ENCODE measurements at regions not wholly inside any gene's neighbourhood (a gene's known extent, or its start where the extent isn't known, plus 50 kb on each side); places are given as distances from the start of the nearest gene placed in this dataset.

GRCh38 chr14:29458547-29458946 lies 469.1 kb downstream of the PRKD1 start:
- dilution Hi-C loops (cut with HindIII; ENCODE audit: low sequenced_read_pairs, unreplicated experiment), result no loop called here
- no CpG with 5 or more reads among the region's 1 CpG for WGBS, 2 experiments (ENCODE audit: extremely low coverage in 2 of 2, insufficient read length in 1 of 2)

More at GRCh38 chr14:29458547-29458946, 469.1 kb downstream of the PRKD1 start:
- Histone ChIP-seq H3K18ac (ENCODE audit: low read depth, low read length) (no peak overlapping the region), H3K36me3 (ENCODE audit: control insufficient read depth, insufficient read depth, low read length) (no peaks in the 10 kb centered on the region), H2AFZ (replicated peaks; ENCODE audit: low read length, poor library complexity) (no peak overlapping the region), H4K8ac (ENCODE audit: low read depth in 2 of 2, low read length in 2 of 2) (no peak overlapping the region), H3K9me3 (ENCODE audit: control insufficient read depth, insufficient read depth, low read length) (no peaks in the 10 kb centered on the region), H3K9me1 (ENCODE audit: insufficient read depth, low read length) (no peaks in the 10 kb centered on the region), H3K4me2 (ENCODE audit: low read depth, low read length) (no peak overlapping the region), H4K20me1 (ENCODE audit: insufficient read depth, low read length) (no peaks in the 10 kb centered on the region), H4K91ac (ENCODE audit: insufficient read depth, low read depth, low read length) (no peak overlapping the region), H3K9ac (ENCODE audit: low read depth, low read length) (no peak overlapping the region), H3K27ac (ENCODE audit: insufficient read depth, low read length) (no peak overlapping the region), H3K79me1 (ENCODE audit: low read depth in 1 of 2, low read length in 2 of 2) (no peaks in the 10 kb centered on the region), H3K4me1 (ENCODE audit: control insufficient read depth, insufficient read depth, low read length) (no peaks in the 10 kb centered on the region; the same call in 1 of the 2 replicates), H3K27me3 (ENCODE audit: control insufficient read depth, insufficient read depth, low read length) (no peaks in the 10 kb centered on the region), H2AK5ac (ENCODE audit: low read depth, low read length) (no peak overlapping the region), H3K56ac (ENCODE audit: extremely low read depth, insufficient read depth, low read length) (no peak overlapping the region), H4K5ac (ENCODE audit: low read depth, low read length) (no peak overlapping the region), H2BK120ac (ENCODE audit: low read depth, low read length) (no peak overlapping the region), H2BK15ac (ENCODE audit: low read depth, low read length) (no peak overlapping the region), H3K4ac (ENCODE audit: low read depth, low read length) (no peak overlapping the region), H2AK9ac (replicated peaks; ENCODE audit: low read depth, low read length, poor library complexity) (no peak overlapping the region), H2BK20ac (ENCODE audit: low read depth, low read length) (no peak overlapping the region), H3K4me3 (ENCODE audit: insufficient read depth, low read depth, low read length) (no peak overlapping the region), H2BK5ac (ENCODE audit: low read depth, low read length, poor library complexity, severe bottlenecking) (no peak overlapping the region), H3K14ac (replicated peaks; ENCODE audit: low read depth, low read length) (no peak overlapping the region), H3K23ac (ENCODE audit: low read depth, low read length) (no peak overlapping the region)
- ChIA-PET POLR2A (ENCODE audit: unreplicated experiment) (no interaction called here), CTCF (interaction anchor here (0.9 kb wide), 1 partner anchor 22 kb away, joined by 3 read pairs; no protein-coding TSS in a partner anchor)
- intact Hi-C loops (cut with micrococcal nuclease), result no loop called here
- in situ Hi-C loops (cut with MboI; ENCODE audit: low sequenced_read_pairs), result no loop called here
- TF ChIP-seq CTCF (conservative IDR thresholded peaks at IDR 0.05; ENCODE audit: low read depth, low read length) (no peak), MXI1 (IDR thresholded peaks at IDR 0.05; ENCODE audit: borderline replicate concordance, low read depth, low read length) (no peak), RFX5 (IDR thresholded peaks at IDR 0.05; ENCODE audit: low read depth, low read length) (no peak)
- peak; percentile 62 for ATAC-seq (ENCODE audit: low read depth)
- DNase-seq, result no peak
- no TSS peak for BruUV-seq (replicated peaks)

Measured in IMR-90 (cell line).